ENCODE measurements at regions not wholly inside any gene's neighbourhood (a gene's known extent, or its start where the extent isn't known, plus 50 kb on each side); places are given as distances from the start of the nearest gene placed in this dataset.

DNA sequence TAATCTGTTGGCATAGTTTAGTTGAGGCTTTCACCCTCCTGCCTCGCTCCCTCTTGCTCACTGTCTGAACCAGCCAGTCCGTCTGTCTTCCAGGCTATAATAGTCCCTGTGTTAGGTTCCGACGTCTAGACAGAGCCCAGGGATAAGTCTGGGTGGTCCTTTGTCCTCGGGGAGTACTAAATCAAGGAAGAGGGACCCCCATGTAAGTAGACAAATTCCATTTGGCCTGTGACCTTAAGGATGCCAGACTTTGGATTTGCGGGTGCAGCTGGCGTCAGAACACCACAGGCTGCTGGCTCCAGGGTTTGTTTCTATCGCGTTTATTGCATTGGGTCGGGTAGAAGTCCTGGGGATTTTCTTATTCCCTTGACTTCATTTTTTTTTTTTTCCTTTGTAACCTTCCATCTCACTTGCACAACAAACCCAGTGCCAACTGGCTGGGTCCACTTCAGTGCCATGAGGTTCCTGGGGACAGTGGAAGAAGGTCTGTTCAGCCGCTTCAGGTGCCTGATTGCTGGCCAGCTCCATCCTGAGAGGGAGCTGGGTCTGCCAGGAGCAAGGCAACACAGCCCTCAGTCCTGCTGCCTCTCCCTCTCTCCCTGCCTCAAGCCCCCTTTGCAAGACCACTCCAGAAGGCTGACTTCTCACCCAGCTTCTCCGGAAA, 95.4 kb upstream of the KLHL25 start:
- DNase-seq (ENCODE audit: low spot score): no peak

DNA sequence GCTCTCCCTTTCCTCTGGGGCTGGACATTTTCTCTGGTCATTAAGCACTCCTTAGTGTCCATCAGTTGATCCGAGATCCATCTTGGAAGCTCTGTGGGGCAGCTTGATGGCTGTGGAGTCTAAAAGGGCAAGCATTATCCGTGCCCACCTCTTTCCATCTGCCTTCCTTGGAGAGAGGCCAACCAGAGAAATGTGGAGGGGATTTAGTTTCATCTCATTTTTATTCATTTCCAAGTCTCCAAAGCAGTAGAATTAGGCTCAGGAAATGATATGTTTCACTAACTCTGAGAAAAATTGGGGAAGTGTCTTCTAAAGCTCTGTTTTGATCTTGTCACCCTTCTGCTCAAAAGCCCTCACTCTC, 95.9 kb upstream of the KLHL25 start:
- DNase-seq (ENCODE audit: low spot score): no peak

DNA sequence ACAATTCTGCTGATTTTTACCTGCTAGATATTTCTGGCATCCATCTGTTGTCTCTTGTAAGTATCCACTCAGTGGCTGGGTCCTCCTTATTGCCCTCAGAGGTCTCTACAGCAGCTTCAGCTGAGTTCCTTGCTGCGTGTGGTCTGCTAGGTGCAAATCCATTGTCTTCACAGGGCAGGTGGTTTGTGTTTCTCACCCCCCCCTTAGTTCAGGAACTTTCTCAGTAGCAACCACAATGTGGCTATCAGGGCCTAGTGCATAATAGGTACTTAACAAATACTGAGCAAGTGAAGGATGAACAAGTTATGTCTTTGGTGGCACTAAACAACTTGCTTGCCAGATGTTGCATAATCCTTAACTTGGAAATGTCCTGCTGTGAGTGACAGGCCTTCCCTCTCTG, 96.7 kb upstream of the KLHL25 start:
- no peak for DNase-seq (ENCODE audit: low spot score)

DNA sequence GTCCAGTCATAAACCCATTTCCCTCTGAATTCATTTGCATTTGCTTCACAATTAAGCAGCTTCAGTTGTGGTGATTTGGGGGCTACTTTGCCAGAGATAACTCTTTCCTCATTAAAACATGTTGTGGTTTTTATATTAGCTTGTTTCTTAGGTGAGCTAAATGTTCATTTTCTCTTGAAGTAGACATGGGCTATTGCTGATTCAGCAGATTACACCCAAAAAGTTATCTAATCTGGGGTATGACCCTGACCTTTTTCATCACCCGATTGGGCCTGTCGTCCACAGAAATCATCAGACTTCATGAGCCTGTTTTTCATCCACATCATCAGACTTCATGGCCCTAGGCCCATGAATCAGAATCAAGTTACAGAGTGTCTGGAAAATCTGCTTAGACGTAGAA, 97.5 kb upstream of the KLHL25 start:
- DNase-seq (ENCODE audit: low spot score): no peak

DNA sequence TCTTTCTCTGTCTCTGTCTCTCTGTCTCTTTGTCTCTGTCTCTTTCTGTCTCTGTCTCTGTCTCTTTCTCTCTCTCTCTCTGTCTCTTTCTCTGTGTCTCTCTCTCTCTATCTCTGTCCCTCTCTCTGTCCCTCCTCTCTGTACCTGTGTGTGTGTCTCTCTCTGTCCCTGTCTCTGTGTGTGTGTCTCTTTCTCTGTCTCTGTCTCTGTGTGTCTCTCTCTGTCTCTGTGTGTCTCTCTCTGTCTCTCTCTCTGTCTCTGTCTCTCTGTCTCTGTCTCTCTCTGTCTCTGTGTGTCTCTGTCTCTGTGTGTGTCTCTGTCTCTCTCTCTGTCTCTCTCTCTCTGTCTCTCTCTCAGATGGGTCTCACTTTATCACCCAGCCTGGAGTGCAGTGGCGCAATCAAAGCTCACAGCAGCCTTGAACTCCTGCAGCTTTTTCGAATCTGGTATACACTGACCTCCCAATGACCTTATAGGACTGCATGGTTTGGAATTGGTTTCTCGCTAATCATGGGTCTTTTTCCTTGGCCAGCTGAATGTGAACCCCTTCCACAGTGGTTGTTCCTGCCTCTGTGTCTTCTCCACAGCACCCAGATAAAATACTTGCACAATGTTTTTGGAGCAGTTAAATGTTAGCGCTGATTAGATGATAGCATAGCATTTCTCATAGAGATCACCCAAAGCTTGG, 102.6 kb upstream of the KLHL25 start:
- no peak for DNase-seq (ENCODE audit: low spot score)

DNA sequence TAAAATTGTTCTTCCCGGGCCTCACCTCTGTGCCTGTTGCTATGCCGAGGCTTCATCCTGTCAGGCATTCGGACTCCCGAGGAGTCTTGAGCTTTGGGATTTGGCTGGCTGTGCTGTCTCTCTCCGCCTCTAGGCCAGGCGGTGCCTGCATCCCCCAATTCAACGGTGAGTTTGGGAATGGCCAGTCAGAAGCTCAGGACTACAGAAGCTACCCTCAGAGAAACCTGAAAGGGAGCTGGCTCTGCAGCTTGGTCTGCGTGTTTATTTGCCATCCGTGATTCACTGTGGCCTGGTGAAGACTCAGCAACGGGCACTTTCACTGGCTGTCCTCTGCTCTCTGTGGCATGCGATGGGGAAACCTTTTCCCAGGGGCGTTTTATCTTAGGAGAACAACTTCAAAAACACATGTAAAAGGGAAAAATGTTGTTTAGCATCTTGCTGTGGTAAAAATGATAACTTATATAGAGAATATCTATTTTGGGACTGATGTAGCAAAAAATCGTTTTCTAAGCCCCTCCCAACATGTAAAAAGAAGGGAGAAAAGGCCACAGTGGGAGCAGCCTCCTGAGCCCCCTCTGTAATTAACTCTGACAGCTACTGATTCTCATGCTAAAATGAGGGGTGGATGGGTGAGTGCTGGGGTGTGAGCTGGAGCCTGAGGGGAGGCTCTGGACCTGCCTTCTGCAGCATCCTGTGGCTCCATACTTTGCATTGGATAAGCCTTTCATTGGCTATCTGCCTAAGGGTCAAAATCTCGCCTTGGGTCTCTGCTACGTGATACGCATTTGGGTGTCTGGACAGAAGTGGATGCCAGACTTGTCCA, 103.4 kb upstream of the KLHL25 start:
- DNase-seq (ENCODE audit: low spot score): no peak

DNA sequence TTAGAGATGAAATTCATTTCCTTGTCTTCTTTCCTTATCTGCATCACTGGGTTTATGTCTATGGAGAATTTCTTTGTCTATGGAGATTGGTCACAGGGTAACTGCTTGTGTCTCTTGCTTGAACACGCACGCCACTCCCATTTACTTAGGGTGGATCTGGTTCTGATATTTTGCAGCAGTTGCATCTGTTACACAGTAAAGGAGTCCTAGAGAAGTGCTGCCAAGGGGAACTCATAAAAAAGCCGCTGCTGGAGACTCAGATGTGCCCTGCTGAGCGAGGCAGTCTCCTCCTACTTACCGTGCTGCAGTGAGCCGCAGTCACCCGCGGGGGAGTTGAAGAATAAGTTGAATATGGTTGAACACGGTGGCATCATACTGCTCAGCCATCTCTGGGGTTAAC, 105.2 kb upstream of the KLHL25 start:
- no peak for DNase-seq (ENCODE audit: low spot score)

DNA sequence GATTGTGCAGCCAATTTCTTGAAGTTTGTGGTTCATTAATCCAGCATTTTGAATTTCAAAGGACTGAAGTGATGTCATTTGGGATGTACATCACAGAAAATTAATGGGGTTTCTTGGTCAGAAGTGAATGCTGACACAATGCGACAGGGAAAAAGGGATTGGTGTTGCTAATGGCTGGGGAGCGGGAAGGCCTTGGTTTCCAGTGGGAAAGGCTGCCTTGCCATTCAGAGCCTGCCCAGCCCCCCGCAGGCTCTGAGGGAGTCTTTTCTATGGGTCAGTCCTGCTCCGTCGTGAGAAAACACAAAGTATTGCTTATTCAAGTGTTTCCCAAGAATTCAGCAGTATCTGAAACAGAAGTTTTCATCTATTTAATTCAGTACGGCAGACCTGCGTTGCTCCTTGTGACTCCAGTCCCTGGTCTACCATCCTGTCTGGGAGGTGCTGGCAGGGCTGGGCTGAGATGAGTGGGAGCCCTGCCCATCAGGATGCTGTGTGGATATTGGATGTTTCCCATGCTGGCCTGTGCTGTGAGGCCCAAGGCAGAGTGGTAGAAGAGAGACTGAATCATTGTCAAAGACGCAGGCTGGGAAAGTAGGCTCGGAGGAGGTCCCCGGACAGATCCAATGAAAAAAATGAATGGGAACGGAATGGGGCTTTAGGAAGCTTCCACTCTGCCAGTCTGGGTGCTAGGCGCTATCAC, 111.2 kb upstream of the KLHL25 start:
- DNase-seq (ENCODE audit: low spot score): no peak

DNA sequence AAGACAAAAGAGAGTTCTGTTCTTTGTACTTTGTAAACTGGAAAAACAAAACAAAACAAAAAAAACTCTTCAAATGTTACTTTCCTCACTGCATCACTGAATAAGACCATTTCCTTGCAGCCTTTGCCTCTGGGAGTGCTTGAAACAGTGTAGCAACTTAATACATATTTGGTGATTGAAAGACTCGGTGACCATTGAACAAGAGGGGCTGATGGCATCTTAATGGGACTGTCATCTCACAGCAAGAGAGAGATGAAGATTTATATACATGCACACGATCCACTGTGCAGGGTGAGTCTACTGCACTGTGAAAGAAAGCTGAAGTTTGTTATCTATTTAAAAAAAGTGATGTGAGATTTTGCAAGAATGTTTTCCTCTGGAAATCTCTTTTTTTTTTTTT, 111.9 kb upstream of the KLHL25 start:
- no peak for DNase-seq (ENCODE audit: low spot score)

DNA sequence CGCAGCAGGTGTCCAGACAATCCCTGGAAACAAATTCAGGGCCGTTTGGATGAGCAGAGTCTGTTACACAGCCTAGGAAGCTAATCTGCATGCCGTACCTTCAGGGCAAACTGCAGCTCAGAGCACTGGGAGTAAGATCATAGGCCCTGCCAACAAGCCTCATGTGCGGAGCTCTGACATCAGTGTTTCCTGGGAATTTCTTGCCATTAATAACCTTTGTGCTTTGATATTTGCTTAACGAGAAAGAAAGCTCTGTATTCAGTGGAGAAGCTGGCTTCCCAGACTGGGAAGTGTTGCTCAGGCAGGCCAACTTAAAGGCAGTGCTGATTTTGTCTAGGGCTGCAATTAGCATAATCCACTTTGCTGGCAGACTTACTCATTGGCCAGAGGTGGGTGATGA, 116.1 kb upstream of the KLHL25 start:
- DNase-seq (ENCODE audit: low spot score): no peak

DNA sequence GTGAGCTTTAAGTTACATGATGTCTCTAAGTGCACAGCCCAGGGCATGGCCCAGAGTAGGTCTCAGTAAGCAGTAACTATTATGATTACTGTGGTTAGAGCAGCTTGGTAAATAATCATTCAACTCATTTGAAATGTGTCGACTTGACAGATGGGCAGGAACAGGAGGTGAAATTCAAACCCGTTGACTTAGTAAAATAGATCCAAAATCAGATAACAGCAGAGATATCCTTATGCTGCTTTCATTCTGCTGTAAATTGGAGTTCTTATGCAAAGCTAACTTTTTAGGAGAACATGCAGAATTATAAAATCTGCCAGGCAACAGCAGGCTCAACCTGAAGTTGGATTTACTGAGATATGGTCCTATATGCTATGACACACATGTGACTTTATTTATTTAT, 118.7 kb upstream of the KLHL25 start:
- DNase-seq (ENCODE audit: low spot score): no peak

DNA sequence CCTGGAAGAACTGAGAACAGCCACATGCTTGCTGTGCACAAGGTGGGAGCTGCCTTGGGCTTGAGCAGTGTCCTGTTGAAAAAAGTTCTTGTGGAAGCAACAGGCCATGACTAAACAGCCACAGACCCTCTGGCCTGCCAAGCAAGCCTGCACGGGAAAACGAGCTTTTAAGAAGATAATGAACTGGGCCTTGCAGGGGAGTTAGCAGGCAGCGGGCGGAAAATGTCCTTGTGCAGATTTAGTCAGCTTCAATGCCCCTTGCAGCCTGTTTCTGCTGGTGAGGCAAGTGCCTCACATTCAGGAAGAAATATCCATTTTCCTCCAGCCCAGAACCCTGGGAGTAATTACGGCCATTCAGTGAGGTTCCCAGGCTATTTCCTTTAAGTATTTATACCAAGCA, 126.2 kb upstream of the KLHL25 start:
- no peak for DNase-seq (ENCODE audit: low spot score)

DNA sequence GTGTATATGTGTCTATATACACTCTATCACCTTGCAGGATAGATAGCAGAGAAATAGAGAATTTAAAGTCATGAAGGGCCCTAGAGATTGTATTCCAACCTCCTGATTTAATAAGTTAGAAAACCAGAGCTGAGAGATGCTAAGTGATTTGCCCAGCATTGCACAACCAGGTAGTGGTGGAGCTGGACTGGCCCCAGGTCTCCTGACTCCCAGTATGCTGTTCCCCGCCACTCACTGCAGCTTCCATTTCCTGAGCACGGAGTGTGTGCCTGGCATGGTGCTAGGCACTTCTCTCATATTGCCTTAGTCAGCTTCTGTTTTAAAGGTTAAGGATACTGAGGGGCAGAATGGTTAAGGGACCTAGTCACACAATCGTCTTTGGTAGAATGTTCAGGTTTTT, 129.4 kb upstream of the KLHL25 start:
- no peak for DNase-seq (ENCODE audit: low spot score)

DNA sequence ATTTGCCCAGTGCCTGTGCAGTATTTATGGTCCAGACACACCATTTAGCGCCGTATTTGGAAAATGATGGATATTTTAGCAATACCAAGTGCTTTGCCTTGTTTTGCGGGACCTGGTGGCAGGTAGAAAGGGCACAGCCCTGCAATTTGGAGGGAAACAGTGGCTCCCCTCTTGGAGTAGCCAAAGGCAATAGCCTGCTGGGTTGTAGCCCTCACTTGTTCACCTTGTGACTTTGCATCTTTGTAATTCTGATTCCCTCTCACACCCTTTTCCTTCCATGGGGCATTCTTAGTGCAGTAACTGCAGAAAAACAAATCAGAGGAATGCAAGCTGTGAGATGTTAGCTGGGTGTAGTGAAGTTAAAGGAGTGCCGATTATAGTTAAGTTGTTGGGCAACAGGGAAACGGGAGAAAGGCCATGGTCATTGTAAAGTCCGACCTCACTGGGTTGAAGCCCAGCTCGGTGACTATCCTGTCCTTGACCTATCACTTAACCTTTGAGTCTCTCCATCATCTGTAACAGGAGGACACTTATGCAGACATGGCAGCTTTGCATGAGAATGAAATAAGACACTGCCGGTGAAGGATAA, 131.0 kb upstream of the KLHL25 start:
- no peak for DNase-seq (ENCODE audit: low spot score)

DNA sequence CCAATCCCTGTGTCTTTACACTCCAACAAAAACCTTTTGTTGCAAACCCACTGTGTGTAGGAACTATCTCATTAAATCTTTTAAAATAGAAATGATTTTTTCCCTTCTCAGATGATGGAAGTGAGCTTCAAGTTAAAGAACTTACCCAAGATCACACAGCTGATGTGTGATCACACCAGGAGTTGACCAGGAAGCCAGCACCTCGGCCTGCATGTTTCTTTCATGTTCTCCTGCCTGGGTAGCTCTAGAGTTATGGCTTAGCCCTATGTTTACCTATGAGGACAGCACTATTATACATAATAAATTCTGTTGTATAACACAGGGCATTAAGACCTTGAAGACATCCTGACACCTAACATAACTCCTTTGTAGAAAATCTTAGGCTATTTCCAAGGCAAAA, 132.1 kb upstream of the KLHL25 start:
- no peak for DNase-seq (ENCODE audit: low spot score)

DNA sequence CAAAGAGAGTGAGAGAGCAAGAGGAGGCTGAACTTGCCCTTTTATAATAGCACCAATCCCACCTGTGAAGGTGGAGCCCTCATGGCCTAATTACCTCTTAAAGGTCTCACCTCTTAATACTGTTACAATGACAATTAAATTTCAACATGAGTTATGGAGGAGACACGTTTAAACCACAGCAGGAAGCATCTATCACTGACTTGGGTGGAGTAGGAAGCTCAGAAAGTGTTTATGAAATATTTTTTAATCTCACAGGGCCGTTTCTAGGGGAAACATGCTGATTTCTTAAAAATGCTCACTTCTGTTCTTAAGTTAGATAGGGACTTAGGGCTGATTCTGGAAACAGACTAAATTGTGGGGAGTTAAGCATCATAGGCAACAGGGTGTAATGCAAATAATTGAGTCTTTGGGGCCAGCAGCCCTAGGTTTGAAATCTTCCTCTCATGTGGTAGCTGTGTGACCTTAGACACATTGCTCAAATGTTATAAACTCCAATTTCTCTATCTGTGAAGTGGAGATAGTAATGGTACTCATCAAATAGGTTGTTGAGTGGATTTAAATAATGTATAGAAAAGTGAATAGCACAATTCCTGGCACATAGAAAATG, 133.3 kb upstream of the KLHL25 start:
- no peak for DNase-seq (ENCODE audit: low spot score)

DNA sequence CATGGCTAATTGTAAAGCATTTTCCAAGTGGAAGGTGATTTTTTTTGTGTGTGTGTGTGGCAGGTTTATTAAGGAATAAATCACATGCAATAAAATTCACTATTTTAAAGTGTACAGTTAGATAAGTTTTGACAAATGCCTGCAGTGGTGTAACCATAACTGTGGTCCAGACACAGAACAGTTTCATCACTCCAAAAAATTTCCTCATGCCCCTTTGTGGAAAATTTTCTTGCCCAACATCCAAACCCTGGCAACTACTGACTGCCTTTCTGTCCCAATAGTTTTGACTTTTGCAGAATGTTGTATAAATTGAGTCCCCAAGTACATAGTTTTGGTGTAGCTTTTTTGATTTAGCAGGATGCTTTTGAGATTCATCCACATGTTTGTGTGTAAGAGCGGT, 135.1 kb upstream of the KLHL25 start:
- DNase-seq (ENCODE audit: low spot score): no peak

DNA sequence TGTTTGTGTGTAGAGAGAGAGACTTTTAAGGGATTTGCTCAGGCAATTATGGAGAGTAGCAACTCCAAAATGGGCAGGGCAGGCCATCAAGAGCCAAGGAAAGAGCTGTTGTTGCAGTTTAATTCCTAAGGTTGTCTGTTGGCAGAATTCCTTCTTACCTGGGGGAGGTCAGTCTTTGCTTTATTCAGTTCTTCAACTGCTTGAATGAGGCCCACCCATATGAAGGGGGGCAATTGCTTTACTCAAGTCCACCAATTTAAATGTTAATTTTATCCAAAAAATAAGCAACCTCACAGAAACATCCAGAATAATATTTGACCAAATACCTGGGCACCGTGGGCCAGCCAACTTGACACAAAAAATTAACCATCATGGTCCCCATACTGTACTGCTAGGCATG, 137.7 kb upstream of the KLHL25 start:
- no peak for DNase-seq (ENCODE audit: low spot score)

DNA sequence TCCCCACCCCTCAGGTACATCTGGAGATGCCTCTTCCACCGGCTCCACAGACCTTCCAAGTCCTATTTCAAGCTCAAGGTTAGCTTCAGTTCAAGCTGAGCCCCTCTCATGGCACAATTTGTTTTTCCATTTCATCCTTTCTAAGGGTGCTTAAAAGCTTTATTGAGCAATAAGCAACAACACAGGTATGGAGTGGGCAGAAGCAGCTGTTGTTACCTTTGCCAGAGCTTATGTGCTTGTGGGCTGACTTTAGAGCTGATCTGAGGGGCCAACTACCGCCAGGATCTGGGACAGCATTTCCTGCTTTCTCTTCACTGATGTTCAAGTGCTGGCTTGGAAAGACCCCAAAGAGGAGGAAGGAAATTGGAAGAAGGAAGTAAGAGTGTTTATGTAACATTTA, 140.0 kb upstream of the KLHL25 start:
- no peak for DNase-seq (ENCODE audit: low spot score)

DNA sequence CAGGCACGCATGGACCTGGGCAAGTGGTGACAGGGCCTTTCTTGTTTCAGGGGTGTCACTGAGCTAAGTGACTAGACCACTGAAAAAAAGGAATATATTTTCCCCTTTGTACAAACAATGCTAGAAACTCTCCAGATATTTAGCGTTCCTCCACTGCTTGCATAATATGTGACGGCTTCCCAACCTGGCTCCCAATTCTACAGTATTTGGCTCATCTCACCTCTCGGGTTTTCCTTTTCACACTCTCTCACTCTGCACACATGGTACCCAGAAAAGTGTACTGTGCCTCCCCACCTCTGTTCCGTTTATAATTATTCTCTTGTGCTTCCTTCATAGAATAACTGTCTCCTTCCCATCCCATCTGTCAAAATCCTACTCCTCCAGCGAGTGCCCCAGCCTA, 140.5 kb upstream of the KLHL25 start:
- DNase-seq (ENCODE audit: low spot score): no peak

DNA sequence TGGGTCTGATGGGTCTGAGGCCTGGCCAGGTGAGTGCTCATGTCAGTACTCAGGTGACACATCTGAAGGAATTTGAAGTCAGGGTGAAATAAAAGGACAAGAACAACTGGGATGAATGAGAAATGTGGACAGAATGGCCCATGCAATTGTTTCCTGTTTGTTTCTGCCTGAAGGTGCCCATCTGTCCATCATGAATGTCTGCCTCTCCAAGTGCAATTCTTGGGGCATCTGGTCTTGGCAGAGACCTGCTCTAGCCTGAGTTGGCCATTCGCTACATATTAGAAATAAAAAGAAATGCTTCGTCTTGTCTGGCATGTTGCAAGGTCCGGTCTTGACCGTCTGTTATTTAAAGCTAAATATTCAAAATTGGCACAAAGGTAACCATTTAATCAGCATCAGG, 142.0 kb upstream of the AGBL1 start:
- no peak for DNase-seq (ENCODE audit: low spot score)

Measured in mucosa of gallbladder (tissue), 1 donor.